ENCODE measurements at regions not wholly inside any gene's neighbourhood (a gene's known extent, or its start where the extent isn't known, plus 50 kb on each side); places are given as distances from the start of the nearest gene placed in this dataset.

GRCh38 chr6:71414486-71414885 is 125.9 kb downstream of the OGFRL1 start:
- no peak for TF ChIP-seq POLR2A (IDR thresholded peaks at IDR 0.05)
- TF ChIP-seq CTCF (IDR thresholded peaks at IDR 0.05): no peak
